GM12892 (cell line): ENCODE measurements at regions not wholly inside any gene's neighbourhood (a gene's known extent, or its start where the extent isn't known, plus 50 kb on each side); places are given as distances from the start of the nearest gene placed in this dataset.

Experiments used
- POLR2A ChIP-seq: IDR thresholded peaks from 2 replicates; pipeline ENCODE4 v1.6.1; 2011; ENCODE audit warnings: low read depth, low read length, control low read depth
- TAF1 ChIP-seq: IDR thresholded peaks from 2 replicates; pipeline ENCODE4 v1.6.1; 2011; ENCODE audit warnings: low read depth, mild to moderate bottlenecking, control low read depth, low read length, borderline replicate concordance

GRCh38 chr9:30519756-30520155, 1864.7 kb upstream of the ACO1 start:
- TF ChIP-seq TAF1, result no peak
- TF ChIP-seq POLR2A, result no peak
